SK-N-SH (cell line): ENCODE measurements at regions not wholly inside any gene's neighbourhood (a gene's known extent, or its start where the extent isn't known, plus 50 kb on each side); places are given as distances from the start of the nearest gene placed in this dataset.

Experiments used
- CTCF ChIA-PET: fragments of 300-600, 350-600 bp; formaldehyde crosslinking; extraction: SDS; loops from one replicate; lab custom pipeline; 2021; lab: Yijun Ruan, JAX
- POLR2A ChIA-PET: fragments of 350-600 bp; sonication (Branson Sonifier 250); formaldehyde crosslinking; extraction: SDS; loops from one replicate; lab custom pipeline; 2020; ENCODE audit warnings: antibody characterized with exemption, inconsistent platforms; lab: Yijun Ruan, JAX
- DNase-seq: peaks from one replicate; pipeline ENCODE4 v3.0.0; 2012
- H2AFZ ChIP-seq: fragments of 200-600 bp; sonication (generic); 2 replicates; pipeline ENCODE4 v1.8.1; 2016; ENCODE audit warnings: antibody characterized with exemption, mild to moderate bottlenecking, low read depth
- H3F3A ChIP-seq: fragments of 200-600 bp; sonication (generic); replicated peaks from 2 replicates; pipeline ENCODE3; 2016; ENCODE audit warnings: antibody characterized with exemption, mild to moderate bottlenecking; ENCODE audit not compliant: insufficient read depth
- H3K27ac ChIP-seq, 2 experiments: fragments of 200-500 bp in 1 of 2; fragments of 200-600 bp in 1 of 2; sonication (Bioruptor generic) in 1 of 2; sonication (generic), shearing (Covaris generic) in 1 of 2; 2 replicates each; pipeline versions ENCODE4 v1.5.1 to v1.6.1; 2014 to 2016; ENCODE audit warnings: low read depth in 2 of 2, inconsistent platforms in 1 of 2, low read length in 1 of 2, mild to moderate bottlenecking in 1 of 2, mixed read lengths in 1 of 2
- H3K27me3 ChIP-seq: fragments of 200-600 bp; sonication (generic), shearing (Covaris generic); 2 replicates; pipeline ENCODE4 v1.6.1; 2016; ENCODE audit warnings: mixed run types; ENCODE audit not compliant: insufficient read depth
- H3K36me3 ChIP-seq, 2 experiments: fragments of 200-500 bp in 1 of 2; fragments of 200-600 bp in 1 of 2; sonication (Bioruptor generic) in 1 of 2; sonication (generic) in 1 of 2; replicated peaks in 1 of 2; 2 replicates each; pipeline versions ENCODE3 to v1.5.1; 2014 to 2016; ENCODE audit warnings: low read length in 1 of 2, mild to moderate bottlenecking in 1 of 2; ENCODE audit not compliant: insufficient read depth in 2 of 2, control insufficient read depth in 1 of 2
- H3K4me1 ChIP-seq, 2 experiments: fragments of 200-500 bp in 1 of 2; fragments of 200-600 bp in 1 of 2; sonication (Bioruptor generic) in 1 of 2; sonication (generic), shearing (Covaris generic) in 1 of 2; 2 replicates each; pipeline versions ENCODE4 v1.5.1 to v1.6.1; 2014 to 2016; ENCODE audit warnings: low read depth in 1 of 2, low read length in 1 of 2, mixed run types in 1 of 2; ENCODE audit not compliant: insufficient read depth in 2 of 2, control insufficient read depth in 1 of 2
- H3K4me2 ChIP-seq: fragments of 200-600 bp; sonication (generic), shearing (Covaris generic); 2 replicates; pipeline ENCODE4 v1.6.1; 2017; ENCODE audit warnings: mixed run types
- H3K4me3 ChIP-seq, 2 experiments: fragments of 200-500 bp in 1 of 2; fragments of 200-600 bp in 1 of 2; sonication (Bioruptor generic) in 1 of 2; sonication (generic), shearing (Covaris generic) in 1 of 2; 2 replicates each; pipeline versions ENCODE4 v1.5.1 to v1.8.1; 2014 to 2016; ENCODE audit warnings: low read depth in 2 of 2, inconsistent platforms in 1 of 2, low read length in 1 of 2, mild to moderate bottlenecking in 1 of 2, mixed read lengths in 1 of 2, moderate library complexity in 1 of 2
- H3K79me2 ChIP-seq: fragments of 200-600 bp; sonication (generic); 2 replicates; pipeline ENCODE4 v1.8.1; 2017; ENCODE audit warnings: mild to moderate bottlenecking; ENCODE audit not compliant: insufficient read depth
- H3K9ac ChIP-seq: fragments of 200-600 bp; sonication (generic); 2 replicates; pipeline ENCODE4 v1.6.1; 2017; ENCODE audit warnings: mixed run types
- H3K9me2 ChIP-seq: fragments of 200-600 bp; sonication (generic); 2 replicates; pipeline ENCODE4 v1.6.1; 2017; ENCODE audit warnings: mixed run types
- H3K9me3 ChIP-seq: fragments of 200-600 bp; sonication (generic); 2 replicates; pipeline ENCODE4 v1.6.1; 2017; ENCODE audit warnings: mixed run types, mild to moderate bottlenecking, moderate library complexity
- H4K20me1 ChIP-seq: fragments of 200-600 bp; sonication (generic); 2 replicates; pipeline ENCODE4 v1.6.1; 2017; ENCODE audit warnings: mild to moderate bottlenecking, mixed run types; ENCODE audit not compliant: insufficient read depth
- CHD2 ChIP-seq: fragments of 150-350 bp; IDR thresholded peaks from 2 replicates; pipeline ENCODE4 v1.6.1; 2018; ENCODE audit warnings: low read length; ENCODE audit not compliant: partially characterized antibody
- EZH2phosphoT487 ChIP-seq: fragments of 200-600 bp; sonication (generic); IDR thresholded peaks from 2 replicates; pipeline ENCODE4 v1.6.1; 2017; ENCODE audit warnings: low read depth, mixed run types, mild to moderate bottlenecking, antibody characterized with exemption, moderate library complexity, borderline replicate concordance
- FOXJ3 ChIP-seq: sonication (generic); formaldehyde crosslinking; IDR thresholded peaks from 2 replicates; pipeline ENCODE4 v1.5.1; 2020; ENCODE audit warnings: mild to moderate bottlenecking, missing genetic modification reagents
- FOXM1 ChIP-seq: IDR thresholded peaks from 2 replicates; pipeline ENCODE4 v1.4.0; 2012; ENCODE audit warnings: low read depth, mild to moderate bottlenecking
- GABPA ChIP-seq: IDR thresholded peaks from 2 replicates; pipeline ENCODE4 v1.4.0; 2012; ENCODE audit warnings: low read depth, mild to moderate bottlenecking
- GATA2 ChIP-seq: sonication (generic); formaldehyde crosslinking; IDR thresholded peaks from 2 replicates; pipeline ENCODE4 v1.5.0; 2020; ENCODE audit warnings: mild to moderate bottlenecking, missing genetic modification reagents
- JUND ChIP-seq: IDR thresholded peaks from 2 replicates; pipeline ENCODE4 v1.4.0; 2012
- MEF2A ChIP-seq: IDR thresholded peaks from 2 replicates; pipeline ENCODE4 v1.4.0; 2012; ENCODE audit warnings: low read depth, borderline replicate concordance
- NFIC ChIP-seq: IDR thresholded peaks from 2 replicates; pipeline ENCODE4 v1.4.0; 2012; ENCODE audit warnings: borderline replicate concordance
- RAD21 ChIP-seq: IDR thresholded peaks from 2 replicates; pipeline ENCODE4 v1.6.1; 2012; ENCODE audit warnings: mild to moderate bottlenecking, low read length
- RCOR1 ChIP-seq: fragments of 150-350 bp; IDR thresholded peaks from 2 replicates; pipeline ENCODE4 v1.6.1; 2017; ENCODE audit warnings: antibody characterized with exemption, low read length
- RFX5 ChIP-seq: IDR thresholded peaks from 2 replicates; pipeline ENCODE4 v1.6.1; 2012; ENCODE audit warnings: mild to moderate bottlenecking, improper control_type of control experiment, low read length
- RXRA ChIP-seq: IDR thresholded peaks from 2 replicates; pipeline ENCODE4 v1.4.0; 2012; ENCODE audit warnings: low read depth, mild to moderate bottlenecking, borderline replicate concordance
- SIN3A ChIP-seq: IDR thresholded peaks from 2 replicates; pipeline ENCODE4 v1.6.1; 2012; ENCODE audit warnings: low read depth, mild to moderate bottlenecking, low read length, moderate library complexity, borderline replicate concordance
- TAF1 ChIP-seq: IDR thresholded peaks from 2 replicates; pipeline ENCODE4 v1.6.1; 2012; ENCODE audit warnings: low read depth, mild to moderate bottlenecking, low read length, moderate library complexity, borderline replicate concordance
- TEAD4 ChIP-seq: IDR thresholded peaks from 2 replicates; pipeline ENCODE4 v1.4.0; 2012; ENCODE audit warnings: mild to moderate bottlenecking, borderline replicate concordance; ENCODE audit not compliant: insufficient read depth
- USF1 ChIP-seq: IDR thresholded peaks from 2 replicates; pipeline ENCODE4 v1.4.0; 2012; ENCODE audit warnings: low read depth, borderline replicate concordance
- YY1 ChIP-seq: IDR thresholded peaks from 2 replicates; pipeline ENCODE4 v1.4.0; 2012; ENCODE audit warnings: low read depth, mild to moderate bottlenecking
- WGBS: methylation state at CpG from one replicate; pipeline ENCODE4 v1.1.6; 2017; ENCODE audit warnings: low lambda C conversion rate; 5-methylcytosine and 5-hydroxymethylcytosine counted together
- TF ChIP-seq, protein P1 (sequence below): IDR thresholded peaks from 2 replicates; pipeline ENCODE4; 2012
- TF ChIP-seq, protein P2 (sequence below): IDR thresholded peaks from 2 replicates; pipeline ENCODE4 v1.6.1; 2012; ENCODE audit warnings: mild to moderate bottlenecking, low read depth, low read length, moderate library complexity
- TF ChIP-seq, protein P3 (sequence below): fragments of 200-600 bp; sonication (generic); IDR thresholded peaks from 2 replicates; pipeline ENCODE4 v1.6.1; 2017; ENCODE audit warnings: antibody characterized with exemption, mild to moderate bottlenecking, moderate library complexity

DNA sequence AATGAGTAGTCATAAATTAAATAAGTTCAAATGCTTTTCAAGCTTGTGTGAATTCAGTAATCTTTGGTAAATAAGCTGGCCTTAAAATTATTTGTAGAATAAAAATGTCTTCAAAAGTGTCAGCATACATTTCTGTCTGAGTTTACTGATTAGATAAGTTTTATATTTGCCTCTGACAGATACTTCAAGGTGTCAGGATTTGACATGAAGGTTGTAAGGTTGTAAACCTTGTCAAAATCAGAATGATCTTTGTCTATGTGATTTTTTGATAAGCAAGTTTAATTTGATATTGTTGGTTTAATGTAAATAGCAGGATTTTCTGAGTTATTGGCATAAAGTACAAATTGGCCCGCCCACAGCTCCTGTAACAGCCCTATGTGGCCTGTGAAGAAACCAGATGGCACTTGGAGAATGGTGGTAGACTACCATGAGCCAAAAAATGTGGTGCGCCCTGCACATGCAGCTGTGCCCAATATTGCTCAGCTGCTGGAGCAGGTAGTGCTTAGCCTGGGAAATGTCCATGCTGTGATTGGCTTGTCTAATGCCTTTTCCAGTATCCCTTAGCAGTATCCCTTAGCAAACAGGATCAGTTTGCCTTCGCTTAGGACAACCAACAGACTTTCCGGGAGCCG lies 188.0 kb upstream of the SPHKAP start:
- H3K27me3 ChIP-seq = no peaks in the 10 kb centered on the region
- no peak overlapping the region for H3K4me3 ChIP-seq
- peaks cover 3% of the 10 kb centered on the region for H3F3A ChIP-seq
- no peaks in the 10 kb centered on the region for H3K9me2 ChIP-seq
- H3K9me3 ChIP-seq = no peaks in the 10 kb centered on the region
- no peaks in the 10 kb centered on the region for H4K20me1 ChIP-seq
- H3K27ac ChIP-seq = no peak overlapping the region
- H3K36me3 ChIP-seq = no peaks in the 10 kb centered on the region
- DNase-seq = no peak
- H3K4me1 ChIP-seq = no peaks in the 10 kb centered on the region
- H3K9ac ChIP-seq = no peak overlapping the region
- H2AFZ ChIP-seq = no peak overlapping the region
- TF ChIP-seq MEF2A = no peak
- TF ChIP-seq GABPA = no peak
- no peak for TF ChIP-seq SIN3A
- no peak for TF ChIP-seq FOXM1
- TF ChIP-seq CHD2 = no peak
- no peak for TF ChIP-seq RAD21
- no peak for TF ChIP-seq FOXJ3 (CRISPR knock-in tag)
- no peak for TF ChIP-seq RFX5
- TF ChIP-seq GATA2 (CRISPR knock-in tag) = no peak
- no peak for TF ChIP-seq RCOR1
- TF ChIP-seq, protein P1, sequence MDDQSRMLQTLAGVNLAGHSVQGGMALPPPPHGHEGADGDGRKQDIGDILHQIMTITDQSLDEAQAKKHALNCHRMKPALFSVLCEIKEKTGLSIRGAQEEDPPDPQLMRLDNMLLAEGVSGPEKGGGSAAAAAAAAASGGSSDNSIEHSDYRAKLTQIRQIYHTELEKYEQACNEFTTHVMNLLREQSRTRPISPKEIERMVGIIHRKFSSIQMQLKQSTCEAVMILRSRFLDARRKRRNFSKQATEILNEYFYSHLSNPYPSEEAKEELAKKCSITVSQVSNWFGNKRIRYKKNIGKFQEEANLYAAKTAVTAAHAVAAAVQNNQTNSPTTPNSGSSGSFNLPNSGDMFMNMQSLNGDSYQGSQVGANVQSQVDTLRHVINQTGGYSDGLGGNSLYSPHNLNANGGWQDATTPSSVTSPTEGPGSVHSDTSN = no peak
- TF ChIP-seq JUND = no peak
- POLR2A ChIA-PET = no interaction called here
- CTCF ChIA-PET = no interaction called here
- no peak overlapping the region for H3K4me2 ChIP-seq
- H3K79me2 ChIP-seq = no peaks in the 10 kb centered on the region
- WGBS = 54% methylated on average over 5 of the region's 5 CpGs

GRCh38 chr2:228367356-228367755 lies 185.9 kb upstream of the SPHKAP start:
- H3K36me3 ChIP-seq = no peaks in the 10 kb centered on the region
- ChIA-PET CTCF (no interaction called here), POLR2A (no interaction called here)
- no peaks in the 10 kb centered on the region for H3K79me2 ChIP-seq
- 53% methylated on average over 2 of the region's 2 CpGs for WGBS
- no peak overlapping the region for H3K9ac ChIP-seq
- H3K4me1 ChIP-seq = no peaks in the 10 kb centered on the region
- H4K20me1 ChIP-seq = no peaks in the 10 kb centered on the region
- no peaks in the 10 kb centered on the region for H3F3A ChIP-seq
- no peaks in the 10 kb centered on the region for H3K9me2 ChIP-seq
- DNase-seq = no peak
- H3K27me3 ChIP-seq = no peaks in the 10 kb centered on the region
- H3K4me2 ChIP-seq = no peak overlapping the region
- no peak for TF ChIP-seq MEF2A
- no peak for TF ChIP-seq NFIC
- TF ChIP-seq TAF1 = no peak
- TF ChIP-seq JUND = no peak
- no peak for TF ChIP-seq RXRA
- TF ChIP-seq EZH2phosphoT487 = no peak
- no peak for TF ChIP-seq RAD21
- TF ChIP-seq TEAD4 = no peak
- TF ChIP-seq USF1 = no peak
- no peak for TF ChIP-seq CHD2
- TF ChIP-seq YY1 = no peak
- TF ChIP-seq, protein P2, sequence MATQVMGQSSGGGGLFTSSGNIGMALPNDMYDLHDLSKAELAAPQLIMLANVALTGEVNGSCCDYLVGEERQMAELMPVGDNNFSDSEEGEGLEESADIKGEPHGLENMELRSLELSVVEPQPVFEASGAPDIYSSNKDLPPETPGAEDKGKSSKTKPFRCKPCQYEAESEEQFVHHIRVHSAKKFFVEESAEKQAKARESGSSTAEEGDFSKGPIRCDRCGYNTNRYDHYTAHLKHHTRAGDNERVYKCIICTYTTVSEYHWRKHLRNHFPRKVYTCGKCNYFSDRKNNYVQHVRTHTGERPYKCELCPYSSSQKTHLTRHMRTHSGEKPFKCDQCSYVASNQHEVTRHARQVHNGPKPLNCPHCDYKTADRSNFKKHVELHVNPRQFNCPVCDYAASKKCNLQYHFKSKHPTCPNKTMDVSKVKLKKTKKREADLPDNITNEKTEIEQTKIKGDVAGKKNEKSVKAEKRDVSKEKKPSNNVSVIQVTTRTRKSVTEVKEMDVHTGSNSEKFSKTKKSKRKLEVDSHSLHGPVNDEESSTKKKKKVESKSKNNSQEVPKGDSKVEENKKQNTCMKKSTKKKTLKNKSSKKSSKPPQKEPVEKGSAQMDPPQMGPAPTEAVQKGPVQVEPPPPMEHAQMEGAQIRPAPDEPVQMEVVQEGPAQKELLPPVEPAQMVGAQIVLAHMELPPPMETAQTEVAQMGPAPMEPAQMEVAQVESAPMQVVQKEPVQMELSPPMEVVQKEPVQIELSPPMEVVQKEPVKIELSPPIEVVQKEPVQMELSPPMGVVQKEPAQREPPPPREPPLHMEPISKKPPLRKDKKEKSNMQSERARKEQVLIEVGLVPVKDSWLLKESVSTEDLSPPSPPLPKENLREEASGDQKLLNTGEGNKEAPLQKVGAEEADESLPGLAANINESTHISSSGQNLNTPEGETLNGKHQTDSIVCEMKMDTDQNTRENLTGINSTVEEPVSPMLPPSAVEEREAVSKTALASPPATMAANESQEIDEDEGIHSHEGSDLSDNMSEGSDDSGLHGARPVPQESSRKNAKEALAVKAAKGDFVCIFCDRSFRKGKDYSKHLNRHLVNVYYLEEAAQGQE = no peak
- TF ChIP-seq, protein P3, sequence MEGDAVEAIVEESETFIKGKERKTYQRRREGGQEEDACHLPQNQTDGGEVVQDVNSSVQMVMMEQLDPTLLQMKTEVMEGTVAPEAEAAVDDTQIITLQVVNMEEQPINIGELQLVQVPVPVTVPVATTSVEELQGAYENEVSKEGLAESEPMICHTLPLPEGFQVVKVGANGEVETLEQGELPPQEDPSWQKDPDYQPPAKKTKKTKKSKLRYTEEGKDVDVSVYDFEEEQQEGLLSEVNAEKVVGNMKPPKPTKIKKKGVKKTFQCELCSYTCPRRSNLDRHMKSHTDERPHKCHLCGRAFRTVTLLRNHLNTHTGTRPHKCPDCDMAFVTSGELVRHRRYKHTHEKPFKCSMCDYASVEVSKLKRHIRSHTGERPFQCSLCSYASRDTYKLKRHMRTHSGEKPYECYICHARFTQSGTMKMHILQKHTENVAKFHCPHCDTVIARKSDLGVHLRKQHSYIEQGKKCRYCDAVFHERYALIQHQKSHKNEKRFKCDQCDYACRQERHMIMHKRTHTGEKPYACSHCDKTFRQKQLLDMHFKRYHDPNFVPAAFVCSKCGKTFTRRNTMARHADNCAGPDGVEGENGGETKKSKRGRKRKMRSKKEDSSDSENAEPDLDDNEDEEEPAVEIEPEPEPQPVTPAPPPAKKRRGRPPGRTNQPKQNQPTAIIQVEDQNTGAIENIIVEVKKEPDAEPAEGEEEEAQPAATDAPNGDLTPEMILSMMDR = no peak
- H3K9me3 ChIP-seq = no peaks in the 10 kb centered on the region
- no peak overlapping the region for H2AFZ ChIP-seq
- no peak overlapping the region for H3K4me3 ChIP-seq
- H3K27ac ChIP-seq = no peak overlapping the region
